ENCODE measurements at regions not wholly inside any gene's neighbourhood (a gene's known extent, or its start where the extent isn't known, plus 50 kb on each side); places are given as distances from the start of the nearest gene placed in this dataset.
"Not testable (repeated sequence)": the region's sequence is repeated elsewhere in the genome, so short reads cannot be mapped to it uniquely, and the experiment has no call there.

DNA sequence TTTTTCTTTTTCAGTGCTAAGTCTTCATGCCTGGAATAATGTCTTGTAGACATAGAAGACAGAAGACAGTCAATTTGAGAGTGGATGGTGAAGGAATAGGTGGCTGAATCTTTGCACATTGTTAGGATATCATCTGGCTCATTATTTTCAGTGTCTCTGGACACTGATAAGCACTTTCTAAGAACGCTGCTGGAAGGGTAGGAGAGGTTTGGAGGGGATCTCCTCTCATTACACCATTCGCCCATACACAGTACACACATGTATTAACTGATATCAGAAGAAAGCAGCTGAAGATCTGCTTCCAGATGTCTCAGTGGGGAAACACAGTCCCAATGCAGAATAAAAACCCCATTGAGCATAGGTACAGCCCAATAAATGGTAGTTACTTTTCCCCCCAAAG is 461.1 kb upstream of the DCN start:
- Histone ChIP-seq H3K27me3 (replicated peaks; ENCODE audit: control insufficient read depth, insufficient read depth, low read length) (no peaks in the 10 kb centered on the region), H3K9me3 (ENCODE audit: control insufficient read depth, low read length) (no peaks in the 10 kb centered on the region), H3K4me1 (ENCODE audit: control insufficient read depth, insufficient read depth, low read length) (no peaks in the 10 kb centered on the region), H3K36me3 (ENCODE audit: control insufficient read depth, insufficient read depth, low read length, severe bottlenecking) (no peaks in the 10 kb centered on the region), H3K4me3 (ENCODE audit: low read length) (no peak overlapping the region), H3K9ac (ENCODE audit: low read length) (no peak overlapping the region)
- no peak for DNase-seq (ENCODE audit: low read depth)

DNA sequence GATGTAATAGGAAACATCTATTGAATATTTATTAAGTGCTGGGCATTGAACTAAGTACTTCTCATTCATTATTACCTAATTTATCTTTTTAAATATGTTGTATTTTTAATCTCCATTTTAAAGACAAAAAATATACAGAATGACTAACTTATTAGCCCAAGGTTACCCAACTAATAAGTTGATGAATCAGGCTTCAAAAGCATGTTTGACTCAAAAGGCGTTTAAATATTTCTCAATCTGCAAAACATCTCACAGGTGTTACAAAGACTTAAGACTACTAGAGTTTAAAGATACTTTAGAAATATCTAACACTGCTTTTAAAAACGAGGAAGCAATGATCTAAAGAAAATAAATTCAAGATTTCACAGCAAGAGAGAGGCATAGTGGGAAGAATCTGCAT is 457.4 kb upstream of the DCN start:
- no peaks in the 10 kb centered on the region for H3K9me3 ChIP-seq (ENCODE audit: control insufficient read depth, low read length)
- no peaks in the 10 kb centered on the region for H3K27me3 ChIP-seq (replicated peaks; ENCODE audit: control insufficient read depth, insufficient read depth, low read length)
- DNase-seq (ENCODE audit: low read depth), result no peak
- no peaks in the 10 kb centered on the region for H3K36me3 ChIP-seq (ENCODE audit: control insufficient read depth, insufficient read depth, low read length, severe bottlenecking)
- no peaks in the 10 kb centered on the region for H3K4me1 ChIP-seq (ENCODE audit: control insufficient read depth, insufficient read depth, low read length)
- H3K9ac ChIP-seq (ENCODE audit: low read length), result no peak overlapping the region
- no peak overlapping the region for H3K4me3 ChIP-seq (ENCODE audit: low read length)

DNA sequence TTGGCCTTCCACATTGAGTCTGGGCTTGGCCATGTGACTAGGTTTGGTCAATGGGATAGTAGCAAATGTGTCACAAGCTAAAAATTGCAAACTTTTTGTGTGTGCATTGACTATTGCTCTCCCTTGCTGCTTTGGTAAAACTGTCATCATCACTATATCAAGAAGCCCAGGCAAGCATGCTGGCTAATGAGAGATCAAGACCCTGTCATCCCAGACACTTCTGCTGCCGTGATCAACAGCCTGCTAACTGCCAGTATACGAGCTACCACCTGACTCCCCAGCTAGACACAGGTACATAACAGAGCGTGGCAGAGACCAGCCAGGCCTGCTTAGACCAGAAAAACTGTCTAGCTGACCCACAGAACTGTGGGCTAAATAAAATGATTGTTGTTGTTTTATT is 456.7 kb upstream of the DCN start:
- Histone ChIP-seq H3K27me3 (replicated peaks; ENCODE audit: control insufficient read depth, insufficient read depth, low read length) (no peaks in the 10 kb centered on the region), H3K4me1 (ENCODE audit: control insufficient read depth, insufficient read depth, low read length) (no peaks in the 10 kb centered on the region), H3K9me3 (ENCODE audit: control insufficient read depth, low read length) (no peaks in the 10 kb centered on the region), H3K36me3 (ENCODE audit: control insufficient read depth, insufficient read depth, low read length, severe bottlenecking) (no peaks in the 10 kb centered on the region), H3K4me3 (ENCODE audit: low read length) (no peak overlapping the region), H3K9ac (ENCODE audit: low read length) (no peak overlapping the region)
- no peak for DNase-seq (ENCODE audit: low read depth)

DNA sequence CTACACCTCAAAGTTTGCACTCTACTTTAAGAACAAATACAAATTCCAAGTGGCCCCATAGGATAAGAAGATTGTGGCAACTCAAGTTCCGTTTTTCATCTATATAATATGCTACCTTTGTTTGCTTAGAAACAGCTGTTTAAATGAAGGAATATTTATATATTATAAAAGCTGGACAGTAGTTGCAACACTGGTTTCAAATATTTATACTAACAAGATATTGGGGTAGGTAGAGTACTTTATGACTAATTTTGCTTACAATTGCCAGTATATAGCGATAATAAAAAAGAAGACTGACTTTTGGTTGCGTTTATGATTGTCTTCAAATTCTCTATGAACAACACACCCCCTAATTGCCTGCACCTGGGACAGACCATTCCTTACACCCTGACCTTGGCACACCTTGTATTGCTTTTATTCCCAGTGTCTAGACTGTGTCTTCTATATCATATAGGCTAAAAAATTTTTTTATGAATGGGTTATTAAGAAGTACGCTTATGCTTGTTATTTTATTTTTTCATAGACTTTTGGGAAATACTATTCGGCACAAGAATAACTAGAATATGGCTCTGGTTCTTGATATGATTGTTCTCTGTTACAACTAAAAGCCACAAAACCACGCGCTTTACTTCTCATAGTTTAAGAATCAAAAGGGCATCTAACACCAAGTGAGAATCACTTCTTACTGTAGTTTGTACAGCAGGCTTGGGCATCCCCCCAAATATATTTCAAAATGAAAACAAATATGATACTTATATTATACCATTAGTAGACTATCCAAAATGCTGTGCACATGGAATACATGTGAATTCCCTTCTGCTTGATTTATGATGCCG is 455.4 kb upstream of the DCN start:
- Histone ChIP-seq H3K9ac (ENCODE audit: low read length) (no peak overlapping the region), H3K27me3 (replicated peaks; ENCODE audit: control insufficient read depth, insufficient read depth, low read length) (no peaks in the 10 kb centered on the region), H3K4me1 (ENCODE audit: control insufficient read depth, insufficient read depth, low read length) (no peaks in the 10 kb centered on the region), H3K4me3 (ENCODE audit: low read length) (no peak overlapping the region), H3K9me3 (ENCODE audit: control insufficient read depth, low read length) (no peaks in the 10 kb centered on the region), H3K36me3 (ENCODE audit: control insufficient read depth, insufficient read depth, low read length, severe bottlenecking) (no peaks in the 10 kb centered on the region)
- no peak for DNase-seq (ENCODE audit: low read depth)

DNA sequence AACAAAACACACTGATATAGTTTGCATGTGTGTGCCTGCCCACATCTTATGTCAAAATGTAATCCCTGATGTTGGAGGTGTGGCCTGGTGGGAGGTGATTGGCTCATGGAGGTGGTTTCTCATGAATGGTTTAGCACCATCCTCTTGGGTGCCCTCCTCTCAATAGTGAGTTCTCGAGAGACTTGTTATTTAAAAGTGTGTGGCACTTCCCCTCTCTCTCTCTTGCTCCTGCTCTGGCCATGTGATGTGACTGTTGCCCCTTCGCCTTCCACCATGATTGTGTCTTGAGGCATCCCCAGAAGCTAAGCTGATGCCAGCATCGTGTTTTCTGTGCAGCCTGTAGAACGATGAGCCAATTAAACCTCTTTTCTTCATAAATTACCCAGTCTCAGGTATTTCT is 454.1 kb upstream of the DCN start:
- Histone ChIP-seq H3K4me1 (ENCODE audit: control insufficient read depth, insufficient read depth, low read length) (no peaks in the 10 kb centered on the region), H3K9ac (ENCODE audit: low read length) (no peak overlapping the region), H3K4me3 (ENCODE audit: low read length) (no peak overlapping the region), H3K27me3 (replicated peaks; ENCODE audit: control insufficient read depth, insufficient read depth, low read length) (no peaks in the 10 kb centered on the region), H3K9me3 (ENCODE audit: control insufficient read depth, low read length) (no peaks in the 10 kb centered on the region), H3K36me3 (ENCODE audit: control insufficient read depth, insufficient read depth, low read length, severe bottlenecking) (no peaks in the 10 kb centered on the region)
- DNase-seq (ENCODE audit: low read depth), result no peak

DNA sequence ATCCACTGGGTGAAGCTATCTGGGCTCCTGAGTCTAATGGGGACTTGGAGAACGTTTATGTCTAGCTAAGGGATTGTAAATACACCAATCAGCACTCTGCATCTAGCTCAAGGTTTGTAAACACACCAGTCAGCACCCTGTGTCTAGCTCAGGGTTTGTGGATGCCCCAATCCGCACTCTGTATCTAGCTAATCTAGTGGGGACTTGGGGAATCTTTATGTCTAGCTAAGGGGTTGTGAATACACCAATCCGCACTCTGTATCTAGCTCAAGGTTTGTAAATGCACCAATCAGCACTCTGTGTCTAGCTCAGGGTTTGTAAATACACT is 451.7 kb upstream of the DCN start:
- H3K27me3 ChIP-seq (replicated peaks; ENCODE audit: control insufficient read depth, insufficient read depth, low read length); H3K4me3 ChIP-seq (ENCODE audit: low read length); H3K9ac ChIP-seq (ENCODE audit: low read length); H3K36me3 ChIP-seq (ENCODE audit: control insufficient read depth, insufficient read depth, low read length, severe bottlenecking); H3K4me1 ChIP-seq (ENCODE audit: control insufficient read depth, insufficient read depth, low read length); DNase-seq (ENCODE audit: low read depth); H3K9me3 ChIP-seq (ENCODE audit: control insufficient read depth, low read length): not testable (repeated sequence)

DNA sequence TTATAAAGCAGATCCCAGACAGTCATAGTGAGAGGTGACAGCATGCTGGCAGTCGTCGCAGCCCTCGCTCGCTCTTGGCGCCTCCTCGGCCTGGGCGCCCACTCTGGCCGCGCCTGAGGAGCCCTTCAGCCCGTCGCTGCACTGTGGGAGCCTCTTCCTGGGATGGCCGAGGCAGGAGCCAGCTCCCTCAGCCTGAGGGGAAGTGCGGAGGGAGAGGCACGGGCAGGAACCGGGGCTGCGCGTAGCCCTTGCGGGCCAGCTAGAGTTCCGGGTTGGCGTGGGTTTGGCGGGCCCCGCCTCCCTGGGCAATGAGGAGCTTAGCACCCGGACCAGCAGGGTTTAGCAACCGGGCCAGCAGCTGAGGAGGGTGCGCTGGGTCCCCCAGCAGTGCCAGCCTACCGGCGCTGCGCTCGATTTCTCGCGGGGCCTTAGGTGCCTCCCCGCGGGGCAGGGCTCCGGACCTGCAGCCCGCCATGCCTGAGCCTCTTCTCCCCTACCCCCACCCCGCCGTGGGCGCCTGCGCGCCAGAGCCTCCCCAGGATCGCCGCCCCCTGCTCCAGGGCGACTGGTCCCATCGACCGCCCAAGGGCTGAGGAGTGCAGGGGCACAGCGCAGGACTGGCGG is 451.2 kb upstream of the DCN start:
- Histone ChIP-seq H3K4me3 (ENCODE audit: low read length) (no peak overlapping the region), H3K9ac (ENCODE audit: low read length) (no peak overlapping the region)

DNA sequence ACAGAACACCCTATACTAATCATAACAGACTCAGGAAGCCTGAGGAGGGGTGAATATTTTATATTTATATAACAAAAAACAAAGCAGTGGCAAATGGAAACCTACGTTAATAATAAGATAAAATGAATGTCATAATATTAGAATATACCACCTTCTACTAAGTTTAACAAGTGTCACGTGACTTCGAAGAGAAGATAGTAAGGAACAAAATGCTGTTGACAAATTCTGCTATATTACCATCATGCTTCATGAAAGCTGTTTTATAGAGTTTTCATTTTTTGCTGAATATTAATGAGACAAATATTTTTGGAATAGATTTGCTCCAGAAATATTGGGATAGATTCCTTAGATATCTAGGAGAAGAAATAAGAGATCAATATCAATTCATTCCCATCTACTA is 450.6 kb upstream of the DCN start:
- no peak overlapping the region for H3K9ac ChIP-seq (ENCODE audit: low read length)
- no peaks in the 10 kb centered on the region for H3K27me3 ChIP-seq (replicated peaks; ENCODE audit: control insufficient read depth, insufficient read depth, low read length)
- no peaks in the 10 kb centered on the region for H3K9me3 ChIP-seq (ENCODE audit: control insufficient read depth, low read length)
- no peak for DNase-seq (ENCODE audit: low read depth)
- no peaks in the 10 kb centered on the region for H3K36me3 ChIP-seq (ENCODE audit: control insufficient read depth, insufficient read depth, low read length, severe bottlenecking)
- H3K4me3 ChIP-seq (ENCODE audit: low read length), result no peak overlapping the region
- H3K4me1 ChIP-seq (ENCODE audit: control insufficient read depth, insufficient read depth, low read length), result no peaks in the 10 kb centered on the region

More for the DNA sequence above, 451.2 kb upstream of the DCN start:
- no peak for DNase-seq (ENCODE audit: low read depth)
- H3K36me3 ChIP-seq (ENCODE audit: control insufficient read depth, insufficient read depth, low read length, severe bottlenecking), result no peaks in the 10 kb centered on the region
- H3K27me3 ChIP-seq (replicated peaks; ENCODE audit: control insufficient read depth, insufficient read depth, low read length), result no peaks in the 10 kb centered on the region
- no peaks in the 10 kb centered on the region for H3K4me1 ChIP-seq (ENCODE audit: control insufficient read depth, insufficient read depth, low read length)
- no peaks in the 10 kb centered on the region for H3K9me3 ChIP-seq (ENCODE audit: control insufficient read depth, low read length)

DNA sequence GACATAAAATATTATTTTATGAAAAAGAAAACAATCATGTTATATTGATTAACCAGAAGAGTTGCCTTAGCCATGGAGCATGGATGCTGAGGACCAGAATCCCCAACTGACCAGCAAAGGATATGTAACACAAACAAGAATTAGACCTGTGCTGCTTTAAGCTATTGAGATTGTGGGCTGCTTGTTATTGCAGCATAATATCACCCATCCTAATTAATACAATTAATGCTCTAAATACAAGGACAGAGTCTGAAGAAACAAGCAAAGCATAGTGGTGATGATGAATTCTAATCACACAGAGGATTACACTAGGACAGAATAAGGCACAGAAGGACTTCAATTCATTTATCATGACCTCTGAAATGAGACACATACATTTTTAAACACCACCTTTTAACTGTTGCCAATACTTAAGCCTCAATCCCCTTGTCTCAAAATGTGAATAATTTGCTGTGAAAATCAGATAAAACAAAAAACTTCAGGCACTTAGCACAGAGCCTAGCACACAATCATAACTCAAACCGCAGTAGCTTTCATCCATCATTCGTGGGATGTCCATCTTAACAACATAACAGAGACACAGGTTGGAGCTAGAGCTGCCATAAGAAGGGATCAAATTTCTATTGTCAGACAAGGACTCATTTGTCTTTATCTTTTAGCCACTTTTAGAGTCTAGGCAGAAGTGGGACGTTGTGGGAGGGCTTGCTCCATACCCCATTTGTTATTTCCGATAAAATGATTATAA is 449.6 kb upstream of the DCN start:
- no peaks in the 10 kb centered on the region for H3K4me1 ChIP-seq (ENCODE audit: control insufficient read depth, insufficient read depth, low read length)
- H3K4me3 ChIP-seq (ENCODE audit: low read length), result no peak overlapping the region
- no peak for DNase-seq (ENCODE audit: low read depth)
- H3K9me3 ChIP-seq (ENCODE audit: control insufficient read depth, low read length), result no peaks in the 10 kb centered on the region
- H3K27me3 ChIP-seq (replicated peaks; ENCODE audit: control insufficient read depth, insufficient read depth, low read length), result no peaks in the 10 kb centered on the region
- no peaks in the 10 kb centered on the region for H3K36me3 ChIP-seq (ENCODE audit: control insufficient read depth, insufficient read depth, low read length, severe bottlenecking)
- no peak overlapping the region for H3K9ac ChIP-seq (ENCODE audit: low read length)

DNA sequence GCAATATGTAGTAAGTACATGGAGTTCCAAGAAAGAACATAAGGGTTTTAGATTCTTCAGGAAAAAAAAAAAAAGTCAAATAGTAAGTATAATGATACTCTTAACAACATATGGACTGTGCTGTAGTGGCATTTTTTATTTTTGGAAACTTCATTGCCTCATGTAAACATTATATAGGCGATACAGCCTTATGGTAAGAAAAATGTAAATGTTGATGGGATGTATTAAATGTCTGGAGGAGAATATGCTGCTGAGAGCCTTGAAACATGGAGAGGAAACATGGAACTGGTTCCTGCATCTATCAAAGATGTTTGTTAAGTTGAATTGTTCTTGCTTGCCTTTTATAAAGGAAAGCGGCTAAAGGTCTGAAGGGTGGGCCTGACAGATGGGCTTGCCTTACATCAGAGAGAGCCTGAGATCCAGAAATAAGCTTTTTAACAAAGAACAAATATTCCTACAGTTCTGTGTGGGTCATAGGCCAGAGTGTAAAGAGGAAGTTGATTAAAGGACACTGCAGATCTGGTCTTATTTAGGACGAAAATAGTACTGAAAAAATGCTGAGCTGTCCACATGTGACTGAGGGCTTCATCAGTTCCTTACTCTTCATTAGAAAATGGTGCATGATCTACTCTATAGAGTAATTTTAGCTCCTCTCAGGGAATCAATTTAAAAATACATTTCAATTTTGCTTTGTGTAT is 448.1 kb upstream of the DCN start:
- Histone ChIP-seq H3K9me3 (ENCODE audit: control insufficient read depth, low read length) (no peaks in the 10 kb centered on the region), H3K27me3 (replicated peaks; ENCODE audit: control insufficient read depth, insufficient read depth, low read length) (no peaks in the 10 kb centered on the region), H3K36me3 (ENCODE audit: control insufficient read depth, insufficient read depth, low read length, severe bottlenecking) (no peaks in the 10 kb centered on the region), H3K4me1 (ENCODE audit: control insufficient read depth, insufficient read depth, low read length) (no peaks in the 10 kb centered on the region), H3K9ac (ENCODE audit: low read length) (no peak overlapping the region), H3K4me3 (ENCODE audit: low read length) (no peak overlapping the region)
- DNase-seq (ENCODE audit: low read depth), result no peak

DNA sequence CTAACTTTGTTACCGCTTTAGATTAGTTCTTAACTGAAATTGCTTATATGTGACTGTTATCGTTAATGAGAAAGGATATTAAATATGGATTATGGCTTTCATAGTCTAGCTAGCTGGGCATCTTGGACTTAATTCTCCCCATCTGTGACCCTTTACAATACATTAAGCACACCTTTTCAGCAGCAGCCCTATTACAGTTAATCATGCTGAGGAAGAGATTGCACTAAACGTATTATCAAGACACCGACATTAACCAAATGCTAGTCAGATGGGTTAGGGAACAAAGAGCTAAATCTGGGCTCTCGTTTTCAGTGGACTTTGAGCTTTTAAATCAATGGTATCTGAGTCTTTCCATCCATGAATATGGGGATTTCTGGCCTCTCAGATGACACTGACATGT is 447.5 kb upstream of the DCN start:
- Histone ChIP-seq H3K9me3 (ENCODE audit: control insufficient read depth, low read length) (no peaks in the 10 kb centered on the region), H3K27me3 (replicated peaks; ENCODE audit: control insufficient read depth, insufficient read depth, low read length) (no peaks in the 10 kb centered on the region), H3K4me3 (ENCODE audit: low read length) (no peak overlapping the region), H3K4me1 (ENCODE audit: control insufficient read depth, insufficient read depth, low read length) (no peaks in the 10 kb centered on the region), H3K36me3 (ENCODE audit: control insufficient read depth, insufficient read depth, low read length, severe bottlenecking) (no peaks in the 10 kb centered on the region), H3K9ac (ENCODE audit: low read length) (no peak overlapping the region)
- DNase-seq (ENCODE audit: low read depth), result no peak
